D721Med (cell line): ENCODE measurements at regions not wholly inside any gene's neighbourhood (a gene's known extent, or its start where the extent isn't known, plus 50 kb on each side); places are given as distances from the start of the nearest gene placed in this dataset.

Experiments
- DNase-seq: peaks from one replicate; pipeline ENCODE4 v3.0.0; 2011; ENCODE audit warnings: low spot score; ENCODE audit not compliant: insufficient read length
- FAIRE-seq: peaks from 2 replicates; lab custom pipeline; 2011; peaks lifted over from hg19 to GRCh38; lab: Jason Lieb, UNC
- CTCF ChIP-seq: IDR thresholded peaks from 2 replicates; pipeline ENCODE4 v1.5.1; 2012; ENCODE audit warnings: mild to moderate bottlenecking, control low read depth; ENCODE audit not compliant: insufficient read depth; ENCODE audit errors: missing control alignments

GRCh38 chr5:53416144-53416738 lies 64.2 kb upstream of the FST start:
- DNase-seq: no peak
- no peak for TF ChIP-seq CTCF
- FAIRE-seq: no peak

- TF ChIP-seq CTCF: no peak
- no peak for DNase-seq
- FAIRE-seq: no peak
Observed at GRCh38 chr5:53418409-53418808, 62.0 kb upstream of the FST start.

- no peak for DNase-seq
- FAIRE-seq: no peak
- no peak for TF ChIP-seq CTCF
Observed at GRCh38 chr5:53418826-53419658, 61.4 kb upstream of the FST start.

- FAIRE-seq (no peak), DNase-seq (no peak)
- no peak for TF ChIP-seq CTCF
Observed at GRCh38 chr5:53422539-53422938, 57.9 kb upstream of the FST start.

- TF ChIP-seq CTCF: no peak
- DNase-seq: no peak
- no peak for FAIRE-seq
Observed at GRCh38 chr5:53423724-53424123, 56.7 kb upstream of the FST start.

GRCh38 chr5:53424686-53425615 lies 55.5 kb upstream of the FST start:
- TF ChIP-seq CTCF: no peak
- no peak for DNase-seq
- FAIRE-seq: no peak
